Anterior cingulate cortex (tissue), 58 donors: ENCODE measurements at regions not wholly inside any gene's neighbourhood (a gene's known extent, or its start where the extent isn't known, plus 50 kb on each side); places are given as distances from the start of the nearest gene placed in this dataset.
"Not testable (repeated sequence)": the region's sequence is repeated elsewhere in the genome, so short reads cannot be mapped to it uniquely, and the experiment has no call there.

Experiments
- DNase-seq, 58 donors: peaks; one replicate each; lab custom pipeline; 2025; lab: John Stamatoyannopoulos, UW

GRCh38 chr11:98512938-98513337 is 507.8 kb upstream of the CNTN5 start:
- no peak for DNase-seq

- DNase-seq: no peak
Observed at GRCh38 chr11:98531576-98531975, 489.2 kb upstream of the CNTN5 start.

- DNase-seq: no peak
Observed at GRCh38 chr11:98536023-98536422, 484.7 kb upstream of the CNTN5 start.

GRCh38 chr11:98538358-98538757 is 482.4 kb upstream of the CNTN5 start:
- DNase-seq: not testable (repeated sequence)

GRCh38 chr11:98545544-98546175 is 475.1 kb upstream of the CNTN5 start:
- DNase-seq: no peak

GRCh38 chr11:98549571-98549970 is 471.2 kb upstream of the CNTN5 start:
- DNase-seq: no peak

GRCh38 chr11:98559961-98560360 is 460.8 kb upstream of the CNTN5 start:
- DNase-seq: no peak

- no peak for DNase-seq
Observed at GRCh38 chr11:98561252-98561651, 459.5 kb upstream of the CNTN5 start.

GRCh38 chr11:98561877-98562395 is 458.8 kb upstream of the CNTN5 start:
- no peak for DNase-seq

- no peak for DNase-seq
Observed at GRCh38 chr11:98564233-98564632, 456.5 kb upstream of the CNTN5 start.

GRCh38 chr11:98564881-98565280 is 455.9 kb upstream of the CNTN5 start:
- no peak for DNase-seq

- DNase-seq: no peak
Observed at GRCh38 chr11:98565311-98565710, 455.4 kb upstream of the CNTN5 start.

GRCh38 chr11:98566978-98567377 is 453.8 kb upstream of the CNTN5 start:
- DNase-seq: no peak

GRCh38 chr11:98568013-98568412 is 452.7 kb upstream of the CNTN5 start:
- no peak for DNase-seq

GRCh38 chr11:98572941-98573340 is 447.8 kb upstream of the CNTN5 start:
- no peak for DNase-seq

GRCh38 chr11:98587884-98588283 is 432.9 kb upstream of the CNTN5 start:
- no peak for DNase-seq

- DNase-seq: no peak
Observed at GRCh38 chr11:98589967-98590366, 430.8 kb upstream of the CNTN5 start.

- DNase-seq: no peak
Observed at GRCh38 chr11:98600103-98600502, 420.6 kb upstream of the CNTN5 start.

- DNase-seq: peak in 16 of 58 donors; percentile 2 to 41 (median 19)
Observed at GRCh38 chr11:98600786-98601773, 419.7 kb upstream of the CNTN5 start.

GRCh38 chr11:98616098-98616655 is 404.6 kb upstream of the CNTN5 start:
- DNase-seq: no peak

GRCh38 chr11:98621767-98622166 is 399.0 kb upstream of the CNTN5 start:
- DNase-seq: no peak
